ENCODE measurements at regions not wholly inside any gene's neighbourhood (a gene's known extent, or its start where the extent isn't known, plus 50 kb on each side); places are given as distances from the start of the nearest gene placed in this dataset.

- DNase-seq (ENCODE audit: low read depth in 2 of 2), result no peak
Measured at GRCh38 chr9:99365233-99365980, 143.3 kb downstream of the SEC61B start.

GRCh38 chr9:99366183-99366582 lies 144.1 kb downstream of the SEC61B start:
- DNase-seq (ENCODE audit: low read depth in 2 of 2), result no peak

DNA sequence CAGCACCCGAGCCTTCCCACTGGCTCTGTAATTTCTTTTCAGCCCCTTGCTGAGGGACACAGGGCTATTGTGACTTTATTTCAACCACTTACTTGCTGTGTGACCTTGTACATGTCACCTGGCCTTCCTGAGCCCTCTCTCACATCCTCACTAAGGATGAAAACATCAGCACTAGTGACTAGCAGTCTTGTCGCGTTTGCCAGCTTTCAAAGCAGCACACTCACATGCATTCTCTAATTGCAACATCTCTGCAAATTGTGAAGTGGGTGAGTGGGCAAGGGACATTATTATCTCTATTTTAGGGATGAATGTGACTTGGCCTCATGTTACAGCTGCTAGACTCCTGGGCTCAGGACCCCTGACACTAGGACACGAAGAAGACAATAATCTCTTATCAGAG lies 144.5 kb downstream of the SEC61B start:
- no peak for DNase-seq (ENCODE audit: low read depth in 2 of 2)

GRCh38 chr9:99368341-99369326 lies 146.6 kb downstream of the SEC61B start:
- DNase-seq (ENCODE audit: low read depth in 2 of 2), result no peak

DNA sequence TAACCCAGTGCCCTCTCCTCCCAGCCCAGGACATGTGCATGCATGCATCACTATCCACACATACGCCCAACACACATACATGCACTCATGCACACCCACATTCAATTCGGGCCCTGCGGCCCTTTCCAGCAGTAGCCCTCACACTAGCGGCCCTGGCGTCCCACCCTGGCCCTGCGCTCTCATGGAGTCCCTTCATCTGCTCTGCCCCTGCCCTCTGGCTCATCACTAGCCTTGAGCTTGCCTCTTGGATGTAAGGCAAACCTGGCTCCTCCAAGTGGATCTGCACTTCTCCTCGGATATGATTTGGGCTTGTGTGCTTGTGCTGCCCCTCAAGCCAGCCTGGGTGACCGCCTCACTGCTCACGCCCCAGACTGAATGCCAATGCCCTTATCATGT lies 147.2 kb downstream of the SEC61B start:
- DNase-seq (ENCODE audit: low read depth in 2 of 2), result no peak

- no peak for DNase-seq (ENCODE audit: low read depth in 2 of 2)
Measured at GRCh38 chr9:99370376-99370775, 148.3 kb downstream of the SEC61B start.

- no peak for DNase-seq (ENCODE audit: low read depth in 2 of 2)
Measured at GRCh38 chr9:99371376-99371775, 149.3 kb downstream of the SEC61B start.

DNA sequence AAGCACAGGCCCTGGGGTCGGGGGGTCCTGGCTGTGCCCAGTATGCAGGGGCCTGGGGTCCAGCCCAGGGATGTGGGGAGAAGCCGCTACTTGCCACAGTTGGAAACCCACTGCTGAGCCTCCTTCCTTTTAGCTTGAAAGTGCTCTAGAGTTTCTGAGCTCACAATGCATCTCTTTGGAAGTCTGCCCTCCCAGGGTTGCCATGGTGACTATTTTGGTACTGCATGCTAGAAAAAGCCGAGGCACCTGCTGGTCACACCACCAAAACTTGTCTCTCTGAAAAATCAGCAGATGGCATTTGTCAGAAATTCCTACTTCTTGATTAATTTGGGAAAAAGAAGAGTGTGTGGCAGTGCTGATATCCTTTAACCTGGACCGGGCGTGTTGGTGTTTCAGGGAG lies 151.8 kb downstream of the SEC61B start:
- DNase-seq (ENCODE audit: low read depth in 2 of 2), result no peak

DNA sequence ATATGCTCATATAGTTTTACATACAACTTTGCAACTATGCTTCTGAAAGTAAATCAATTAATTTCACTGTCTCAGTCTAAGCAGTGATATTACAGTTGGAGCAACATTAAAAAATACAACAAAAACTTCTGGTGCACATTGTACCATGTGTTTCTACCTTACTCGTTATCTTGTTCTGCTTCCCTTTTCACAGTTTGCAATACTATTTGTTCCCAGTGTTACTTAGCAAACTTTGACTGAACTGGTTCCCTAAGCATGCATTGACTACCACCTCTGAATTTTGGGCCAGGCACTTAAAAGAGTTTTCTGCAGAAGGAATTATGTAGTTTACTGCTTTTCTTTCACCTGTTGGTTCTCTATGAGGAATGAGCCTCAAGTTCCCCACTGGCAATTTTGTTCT lies 152.7 kb downstream of the SEC61B start:
- DNase-seq (ENCODE audit: low read depth in 2 of 2), result no peak

GRCh38 chr9:99375481-99375880 lies 153.4 kb downstream of the SEC61B start:
- no peak for DNase-seq (ENCODE audit: low read depth in 2 of 2)

- no peak for DNase-seq (ENCODE audit: low read depth in 2 of 2)
Measured at GRCh38 chr9:99377790-99378775, 156.0 kb downstream of the SEC61B start.

DNA sequence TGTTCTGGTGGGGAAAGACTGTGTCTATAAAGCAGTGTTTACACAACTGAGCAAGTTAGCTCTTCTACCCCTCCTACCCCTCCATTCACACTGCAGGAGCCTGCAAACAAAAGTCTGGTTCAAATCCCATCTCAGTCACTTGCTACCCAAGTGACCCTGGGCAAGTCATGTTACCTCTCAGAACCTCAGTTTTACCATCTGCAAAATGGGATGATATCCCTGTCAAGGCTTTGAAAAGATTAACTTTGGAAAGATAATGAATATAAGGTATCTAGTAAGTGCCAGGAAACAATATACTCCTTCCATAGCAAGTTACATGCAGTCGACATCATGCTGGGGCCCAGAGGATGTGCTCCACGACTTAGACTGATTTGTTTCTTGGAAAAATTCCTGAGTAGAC lies 161.5 kb downstream of the SEC61B start:
- no peak for DNase-seq (ENCODE audit: low read depth in 2 of 2)

GRCh38 chr9:99385215-99385614 lies 163.1 kb downstream of the SEC61B start:
- DNase-seq (ENCODE audit: low read depth in 2 of 2), result no peak

- DNase-seq (ENCODE audit: low read depth in 2 of 2), result no peak
Measured at GRCh38 chr9:99385814-99386279, 163.8 kb downstream of the SEC61B start.

DNA sequence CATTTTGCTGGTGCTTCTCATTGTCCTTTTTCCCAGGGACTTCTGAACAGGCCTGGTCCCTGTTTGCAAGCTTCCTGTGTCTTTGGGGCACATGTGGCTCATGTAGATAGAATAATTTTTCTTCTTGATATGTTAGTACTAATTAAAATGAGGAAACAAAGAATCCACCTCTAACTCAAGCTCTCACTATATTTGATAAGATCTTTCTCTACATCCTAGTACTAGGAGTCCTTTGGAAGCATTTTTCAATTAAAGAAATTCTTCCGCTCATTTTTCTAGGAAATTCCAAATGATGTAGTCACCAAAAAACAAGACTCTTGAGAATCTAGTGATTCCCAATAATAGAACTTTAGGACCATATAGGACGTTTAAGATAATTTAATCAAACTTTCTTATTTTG lies 165.3 kb downstream of the SEC61B start:
- DNase-seq (ENCODE audit: low read depth in 2 of 2), result no peak

- DNase-seq (ENCODE audit: low read depth in 2 of 2), result no peak
Measured at GRCh38 chr9:99389087-99390033, 167.3 kb downstream of the SEC61B start.

DNA sequence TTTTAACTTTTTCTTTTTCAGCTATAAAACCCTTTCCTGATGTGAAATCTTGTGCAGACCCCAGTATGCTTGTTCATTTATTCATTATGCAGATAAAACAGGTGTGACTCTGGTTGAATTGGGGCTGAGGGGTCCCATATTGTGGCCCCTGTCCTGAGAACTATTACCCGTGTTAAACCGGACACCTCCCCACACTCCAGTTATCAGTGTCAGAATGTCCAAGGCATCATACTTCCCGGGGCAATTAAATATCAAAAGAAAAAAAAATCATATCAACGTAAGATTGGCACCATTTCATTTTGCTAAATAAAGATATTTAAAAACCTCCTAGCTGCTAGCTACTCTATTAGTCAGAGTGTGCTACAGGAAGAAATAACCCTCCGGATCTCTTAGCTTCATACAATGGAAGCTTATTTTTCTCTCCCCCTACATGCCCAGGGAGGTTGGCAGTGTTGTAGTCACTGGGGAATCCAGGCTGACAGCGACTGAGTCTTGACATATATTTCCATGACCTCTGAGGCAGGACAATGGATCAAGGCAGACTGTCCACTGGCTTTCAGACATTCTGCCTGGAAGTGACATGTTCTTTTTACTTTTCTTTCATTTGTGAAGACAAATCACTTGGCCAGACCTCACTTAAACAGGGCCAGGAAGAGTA lies 170.0 kb downstream of the SEC61B start:
- DNase-seq (ENCODE audit: low read depth in 2 of 2), result no peak

DNA sequence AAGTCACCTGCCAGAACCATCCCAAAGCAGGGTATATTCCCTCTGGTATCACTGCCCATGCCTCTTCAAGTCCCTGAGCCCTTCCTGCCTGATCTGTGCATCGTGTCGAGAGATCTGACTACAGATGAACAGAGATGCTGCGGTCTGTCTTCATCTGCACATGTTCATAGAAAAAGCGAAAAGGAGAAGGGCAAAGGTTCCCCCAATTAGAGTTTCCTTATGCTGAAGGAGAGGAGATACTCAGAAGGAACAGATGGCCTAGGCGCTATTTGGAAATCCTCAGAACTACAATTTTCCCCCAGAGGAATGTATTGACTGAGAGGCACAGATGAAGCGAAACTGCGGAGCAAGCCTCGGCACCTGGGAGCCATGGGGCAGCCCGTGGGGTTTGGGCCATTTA lies 170.9 kb downstream of the SEC61B start:
- DNase-seq (ENCODE audit: low read depth in 2 of 2), result no peak

DNA sequence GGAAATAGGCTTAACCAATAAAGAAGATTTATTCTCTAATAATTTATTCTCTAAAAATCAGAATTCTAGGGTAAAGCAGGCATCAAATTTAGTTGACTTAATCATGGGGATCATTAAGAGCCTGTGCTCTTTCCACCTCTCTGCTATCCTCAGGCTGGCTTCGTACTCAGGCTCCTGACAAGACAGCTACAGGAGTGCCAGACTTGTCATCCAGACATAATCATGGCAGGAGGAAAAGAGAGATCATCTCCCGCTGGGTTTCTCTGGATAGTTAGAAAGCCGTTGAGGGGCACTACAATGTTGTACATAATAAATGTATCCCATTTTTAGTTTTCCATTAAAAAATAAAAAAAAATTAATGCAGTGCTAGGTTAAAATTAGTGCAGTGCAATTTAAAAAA lies 171.9 kb downstream of the SEC61B start:
- no peak for DNase-seq (ENCODE audit: low read depth in 2 of 2)

- DNase-seq (ENCODE audit: low read depth in 2 of 2), result no peak
Measured at GRCh38 chr9:99398241-99398640, 176.2 kb downstream of the SEC61B start.
